SK-N-MC (cell line): ENCODE measurements at regions not wholly inside any gene's neighbourhood (a gene's known extent, or its start where the extent isn't known, plus 50 kb on each side); places are given as distances from the start of the nearest gene placed in this dataset.

Experiments used
- EZH2 ChIP-seq: fragments of 200-600 bp; sonication (generic); IDR thresholded peaks from one replicate; pipeline ENCODE4 v1.6.1; 2017; ENCODE audit warnings: antibody characterized with exemption
- FOXP2 ChIP-seq: optimal IDR thresholded peaks from 2 replicates; pipeline ENCODE3; 2011; ENCODE audit warnings: mild to moderate bottlenecking, moderate library complexity; ENCODE audit not compliant: insufficient read depth; ENCODE audit errors: extremely low read length, control extremely low read depth
- POLR2AphosphoS5 ChIP-seq: IDR thresholded peaks from 2 replicates; pipeline ENCODE4 v1.6.1; 2012; ENCODE audit warnings: mild to moderate bottlenecking, low read depth, low read length, borderline replicate concordance

- TF ChIP-seq EZH2 (no peak), POLR2AphosphoS5 (no peak), FOXP2 (no peak)
These were observed 192.0 kb upstream of the HAND2 start for GRCh38 chr4:173722075-173722474.
